Neutrophil (primary cell): ENCODE measurements at regions not wholly inside any gene's neighbourhood (a gene's known extent, or its start where the extent isn't known, plus 50 kb on each side); places are given as distances from the start of the nearest gene placed in this dataset.

ENCODE experiments used
- H3K27ac ChIP-seq: fragments of 200-600 bp; sonication (generic); 2 replicates; pipeline ENCODE4 v1.5.1; 2016; ENCODE audit warnings: mild to moderate bottlenecking, moderate library complexity
- H3K27me3 ChIP-seq: fragments of 200-600 bp; sonication (generic); 2 replicates; pipeline ENCODE4 v1.6.0; 2016; ENCODE audit warnings: mild to moderate bottlenecking
- H3K36me3 ChIP-seq: fragments of 200-600 bp; sonication (generic); 2 replicates; pipeline ENCODE4 v1.5.1; 2017
- H3K4me1 ChIP-seq, 2 experiments: fragments of 200-600 bp in 1 of 2; sonication (generic) in 1 of 2; 1 replicate in 1 of 2; 2 replicates in 1 of 2; pipeline versions ENCODE4 v1.5.1 to v1.6.1; 2013 to 2016; ENCODE audit warnings: low read depth in 1 of 2, low read length in 1 of 2, mild to moderate bottlenecking in 1 of 2, moderate library complexity in 1 of 2; ENCODE audit not compliant: control insufficient read depth in 1 of 2, insufficient read depth in 1 of 2
- H3K4me3 ChIP-seq, 2 experiments: fragments of 200-600 bp in 1 of 2; sonication (generic) in 1 of 2; 1 replicate in 1 of 2; 2 replicates in 1 of 2; pipeline ENCODE4 v1.5.1; 2013 to 2016; ENCODE audit warnings: low read depth in 1 of 2, low read length in 1 of 2, mild to moderate bottlenecking in 1 of 2, moderate library complexity in 1 of 2
- H3K9me3 ChIP-seq: fragments of 200-600 bp; sonication (generic); 2 replicates; pipeline ENCODE4 v1.5.1; 2016
- TF ChIP-seq, protein P1 (sequence below): fragments of 200-600 bp; sonication (generic); IDR thresholded peaks from 2 replicates; pipeline ENCODE4 v1.5.1; 2016; ENCODE audit warnings: antibody characterized with exemption

DNA sequence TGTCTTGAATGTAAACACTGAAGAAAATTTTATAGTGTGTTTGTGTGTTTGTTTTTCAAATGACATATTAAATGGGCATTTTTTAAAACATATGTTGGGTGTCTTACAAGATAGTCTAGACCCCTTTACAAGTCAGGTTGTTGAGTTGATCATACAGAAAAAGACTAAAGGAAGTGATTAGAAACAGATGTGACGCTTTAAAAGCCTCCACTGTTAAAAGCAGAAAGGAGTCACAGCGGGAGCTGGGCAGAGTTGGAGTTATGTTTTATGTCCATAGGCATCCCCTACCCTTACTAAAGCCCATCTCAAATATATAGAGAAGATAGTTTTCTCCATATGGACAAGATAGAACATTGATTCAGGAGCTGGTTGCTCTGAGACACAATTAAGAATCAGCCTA lies 393.9 kb downstream of the PLPP3 start:
- Histone ChIP-seq H3K4me1 (no peaks in the 10 kb centered on the region), H3K9me3 (no peaks in the 10 kb centered on the region), H3K27ac (no peak overlapping the region), H3K4me3 (no peak overlapping the region), H3K36me3 (no peaks in the 10 kb centered on the region), H3K27me3 (no peaks in the 10 kb centered on the region)
- TF ChIP-seq, protein P1, sequence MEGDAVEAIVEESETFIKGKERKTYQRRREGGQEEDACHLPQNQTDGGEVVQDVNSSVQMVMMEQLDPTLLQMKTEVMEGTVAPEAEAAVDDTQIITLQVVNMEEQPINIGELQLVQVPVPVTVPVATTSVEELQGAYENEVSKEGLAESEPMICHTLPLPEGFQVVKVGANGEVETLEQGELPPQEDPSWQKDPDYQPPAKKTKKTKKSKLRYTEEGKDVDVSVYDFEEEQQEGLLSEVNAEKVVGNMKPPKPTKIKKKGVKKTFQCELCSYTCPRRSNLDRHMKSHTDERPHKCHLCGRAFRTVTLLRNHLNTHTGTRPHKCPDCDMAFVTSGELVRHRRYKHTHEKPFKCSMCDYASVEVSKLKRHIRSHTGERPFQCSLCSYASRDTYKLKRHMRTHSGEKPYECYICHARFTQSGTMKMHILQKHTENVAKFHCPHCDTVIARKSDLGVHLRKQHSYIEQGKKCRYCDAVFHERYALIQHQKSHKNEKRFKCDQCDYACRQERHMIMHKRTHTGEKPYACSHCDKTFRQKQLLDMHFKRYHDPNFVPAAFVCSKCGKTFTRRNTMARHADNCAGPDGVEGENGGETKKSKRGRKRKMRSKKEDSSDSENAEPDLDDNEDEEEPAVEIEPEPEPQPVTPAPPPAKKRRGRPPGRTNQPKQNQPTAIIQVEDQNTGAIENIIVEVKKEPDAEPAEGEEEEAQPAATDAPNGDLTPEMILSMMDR = no peak

DNA sequence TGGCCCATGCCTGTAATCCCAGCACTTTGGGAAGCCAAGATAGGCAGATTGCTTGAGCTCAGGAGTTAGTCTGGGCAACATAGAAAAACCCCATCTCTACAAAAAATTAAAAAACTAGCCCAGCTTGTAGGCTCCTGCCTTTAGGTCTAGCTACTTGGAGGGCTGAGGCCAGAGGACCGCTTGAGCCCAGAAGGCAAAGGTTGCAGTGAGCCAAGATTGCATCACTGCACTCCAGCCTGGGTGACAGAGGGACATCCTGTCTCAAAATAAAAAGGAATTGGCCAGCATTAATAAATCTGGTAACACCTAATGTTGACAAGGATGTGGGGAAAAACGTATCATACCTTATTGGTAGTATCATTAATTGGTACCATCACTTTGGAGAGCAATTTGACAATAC lies 396.2 kb downstream of the PLPP3 start:
- H3K4me1 ChIP-seq = no peaks in the 10 kb centered on the region
- H3K27ac ChIP-seq = no peak overlapping the region
- H3K4me3 ChIP-seq = no peak overlapping the region
- H3K36me3 ChIP-seq = no peaks in the 10 kb centered on the region
- no peaks in the 10 kb centered on the region for H3K9me3 ChIP-seq
- TF ChIP-seq, protein P1 = no peak
- H3K27me3 ChIP-seq = no peaks in the 10 kb centered on the region

DNA sequence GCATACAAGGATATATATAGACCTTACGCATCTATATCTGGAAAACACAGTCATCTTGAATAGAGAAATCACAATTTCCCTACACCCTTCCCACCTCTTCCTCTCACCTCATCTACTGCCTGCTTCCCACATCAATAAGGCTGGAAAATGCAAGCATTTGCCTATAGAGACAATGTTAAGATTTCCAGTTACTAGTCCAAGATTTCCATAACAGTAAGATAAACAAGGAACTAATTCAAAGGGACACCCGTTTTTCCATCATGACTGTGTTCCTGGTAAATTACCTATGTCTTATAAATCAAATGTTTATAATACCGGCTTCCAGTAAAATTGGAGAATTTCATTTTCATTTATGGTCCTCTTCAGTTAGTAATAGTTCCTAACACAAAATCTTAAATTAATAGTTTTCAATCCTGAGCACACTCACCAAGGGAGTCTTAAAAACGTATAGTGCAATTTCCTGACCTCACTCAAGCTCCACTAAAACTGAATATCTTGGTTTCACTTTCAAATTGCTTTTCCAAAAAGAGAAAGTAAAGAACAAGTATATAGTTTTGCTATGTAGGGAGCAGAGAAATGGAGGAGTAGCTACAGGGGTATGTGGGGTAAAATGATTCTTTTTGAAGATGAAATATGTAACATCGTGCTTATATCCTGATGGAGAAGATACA lies 398.7 kb downstream of the PLPP3 start:
- H3K4me3 ChIP-seq = no peak overlapping the region
- no peaks in the 10 kb centered on the region for H3K9me3 ChIP-seq
- H3K27ac ChIP-seq = no peak overlapping the region
- no peaks in the 10 kb centered on the region for H3K4me1 ChIP-seq
- TF ChIP-seq, protein P1 = no peak
- no peaks in the 10 kb centered on the region for H3K27me3 ChIP-seq
- no peaks in the 10 kb centered on the region for H3K36me3 ChIP-seq

DNA sequence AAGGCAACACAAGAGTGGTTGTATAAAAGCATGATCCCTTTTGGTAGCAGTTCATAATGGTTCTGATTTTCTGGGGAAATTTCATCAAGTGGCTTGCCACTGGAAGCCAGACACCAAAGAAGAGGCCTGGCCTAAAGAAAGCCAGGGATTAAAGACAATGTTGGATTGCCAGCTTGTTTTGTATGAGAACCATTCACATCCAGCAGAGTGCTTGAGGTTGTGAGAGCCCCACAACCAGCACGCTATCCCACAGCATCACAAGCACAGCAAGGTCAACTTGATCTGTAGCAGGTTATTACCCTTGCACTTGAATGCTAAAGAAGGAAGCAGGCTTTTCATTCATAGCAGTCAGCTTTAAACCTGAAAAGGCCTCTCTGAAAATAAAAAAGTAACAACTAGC lies 399.8 kb downstream of the PLPP3 start:
- TF ChIP-seq, protein P1 = no peak
- no peaks in the 10 kb centered on the region for H3K36me3 ChIP-seq
- H3K27me3 ChIP-seq = no peaks in the 10 kb centered on the region
- H3K27ac ChIP-seq = no peak overlapping the region
- H3K9me3 ChIP-seq = no peaks in the 10 kb centered on the region
- H3K4me3 ChIP-seq = no peak overlapping the region
- H3K4me1 ChIP-seq = no peaks in the 10 kb centered on the region

DNA sequence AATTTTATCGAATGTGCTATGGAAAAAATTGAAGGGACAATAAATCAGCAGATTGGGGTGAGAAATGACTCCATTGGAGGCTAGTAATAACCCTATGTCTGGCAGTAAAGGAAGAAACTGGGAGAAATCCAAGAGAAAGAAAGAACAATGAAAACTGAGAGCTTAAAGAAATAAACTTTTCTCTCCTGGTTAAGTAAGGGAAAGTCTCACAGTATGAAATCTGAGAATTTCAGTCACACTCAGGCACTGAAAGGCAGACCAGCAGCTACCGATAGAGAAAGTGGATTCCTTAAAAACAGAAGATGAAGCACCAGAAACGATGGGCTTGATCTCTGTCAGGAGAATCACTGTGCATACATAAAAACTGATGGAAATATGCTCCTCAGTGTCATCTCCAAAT lies 404.2 kb downstream of the PLPP3 start:
- H3K27ac ChIP-seq = no peak overlapping the region
- H3K9me3 ChIP-seq = no peaks in the 10 kb centered on the region
- TF ChIP-seq, protein P1 = no peak
- H3K4me3 ChIP-seq = no peak overlapping the region
- no peaks in the 10 kb centered on the region for H3K36me3 ChIP-seq
- no peaks in the 10 kb centered on the region for H3K27me3 ChIP-seq
- H3K4me1 ChIP-seq = no peaks in the 10 kb centered on the region
